ENCODE measurements at regions not wholly inside any gene's neighbourhood (a gene's known extent, or its start where the extent isn't known, plus 50 kb on each side); places are given as distances from the start of the nearest gene placed in this dataset.
A peak's percentile ranks its signal among the peaks of the same experiment; 100 is the strongest.

DNA sequence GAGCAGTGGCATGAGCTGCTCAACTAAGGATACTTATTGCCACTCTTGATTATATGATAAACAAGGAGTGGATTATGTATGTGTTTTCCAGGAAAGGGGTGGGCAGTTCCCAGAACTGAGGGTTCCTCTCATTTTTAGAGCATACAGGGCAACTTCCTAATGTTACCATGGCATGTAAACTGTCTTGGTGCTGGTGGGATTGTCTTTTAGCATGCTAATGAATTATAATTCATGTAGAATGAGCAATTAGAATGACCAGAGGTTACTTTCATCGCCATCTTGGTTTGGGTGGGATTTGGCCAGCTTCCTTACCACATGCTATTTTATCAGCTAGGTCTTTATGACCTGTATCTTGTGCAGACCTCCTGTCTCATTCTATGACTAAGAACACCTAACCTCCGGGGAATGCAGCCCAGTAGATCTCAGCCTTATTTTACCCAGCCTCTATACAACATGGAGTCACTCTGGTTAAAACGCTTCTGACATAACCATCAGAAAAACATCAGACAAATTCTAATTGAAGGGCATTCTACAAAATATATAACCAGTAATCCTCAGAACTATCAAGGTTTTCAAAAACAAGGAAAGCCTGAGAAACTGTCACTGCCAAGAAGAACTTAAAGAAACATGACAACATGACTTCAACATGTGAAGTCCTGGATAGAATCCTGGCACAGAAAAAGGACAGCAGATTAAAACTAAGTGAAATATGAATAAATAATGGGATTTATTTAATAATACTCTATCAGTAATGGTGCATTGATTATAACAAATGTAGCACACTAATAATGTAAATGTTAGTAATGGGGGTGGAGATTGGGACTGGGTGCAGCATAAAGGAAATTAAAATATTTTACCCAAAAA is 365.0 kb downstream of the SEMA3D start:
- DNase-seq (ENCODE audit: extremely low read depth, low read depth, low spot score) = no peak

- DNase-seq (ENCODE audit: extremely low read depth, low read depth, low spot score) = no peak
Observed at GRCh38 chr7:84820481-84820880, 366.4 kb downstream of the SEMA3D start.

GRCh38 chr7:84817016-84817415 is 369.8 kb downstream of the SEMA3D start:
- DNase-seq (ENCODE audit: extremely low read depth, low read depth, low spot score) = no peak

- DNase-seq (ENCODE audit: extremely low read depth, low read depth, low spot score) = no peak
Observed at GRCh38 chr7:84813376-84813775, 373.5 kb downstream of the SEMA3D start.

GRCh38 chr7:84812021-84812420 is 374.8 kb downstream of the SEMA3D start:
- no peak for DNase-seq (ENCODE audit: extremely low read depth, low read depth, low spot score)

GRCh38 chr7:84811362-84811761 is 375.5 kb downstream of the SEMA3D start:
- no peak for DNase-seq (ENCODE audit: extremely low read depth, low read depth, low spot score)

- DNase-seq (ENCODE audit: extremely low read depth, low read depth, low spot score) = no peak
Observed at GRCh38 chr7:84809877-84810276, 377.0 kb downstream of the SEMA3D start.

- no peak for DNase-seq (ENCODE audit: extremely low read depth, low read depth, low spot score)
Observed at GRCh38 chr7:84803979-84804378, 382.9 kb downstream of the SEMA3D start.

DNA sequence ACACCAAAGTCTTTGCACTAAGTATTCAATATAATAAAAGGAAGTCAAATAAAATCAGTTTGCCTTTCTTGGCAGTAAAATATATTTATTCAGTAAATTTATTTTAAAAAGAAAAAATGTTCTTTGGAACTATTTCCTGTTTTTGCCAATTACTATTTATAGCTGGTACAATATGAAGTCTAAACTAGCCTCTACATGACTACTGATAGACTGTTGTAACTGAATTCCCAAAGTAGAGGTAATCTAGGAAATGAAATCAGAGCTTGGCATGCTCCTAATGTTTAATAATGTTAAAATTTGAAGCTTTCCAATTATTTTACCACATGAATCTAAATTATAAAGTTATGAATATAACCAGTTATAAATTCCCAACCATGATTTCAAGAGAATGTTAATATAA is 385.5 kb downstream of the SEMA3D start:
- peak; percentile 14 for DNase-seq (ENCODE audit: extremely low read depth, low read depth, low spot score)

DNA sequence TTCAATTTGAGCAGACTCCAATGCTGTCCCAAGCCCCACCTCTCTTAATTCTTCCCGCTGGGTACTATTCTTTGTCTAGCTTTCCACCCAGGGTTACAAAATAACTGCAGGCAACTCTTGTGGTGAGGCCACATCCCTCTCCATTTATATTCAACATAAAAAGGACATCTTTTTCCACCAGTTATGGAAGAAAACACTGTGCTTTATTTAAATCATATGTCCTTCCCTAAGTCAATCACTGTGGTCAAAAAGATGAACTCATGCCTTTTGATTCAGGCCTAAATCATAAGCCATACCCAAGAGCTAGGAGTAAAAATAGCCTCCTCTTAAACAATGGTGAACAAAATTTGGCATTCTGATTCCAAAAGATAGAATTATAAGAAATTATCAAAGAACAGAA is 386.0 kb downstream of the SEMA3D start:
- peak; percentile 1 for DNase-seq (ENCODE audit: extremely low read depth, low read depth, low spot score)

- no peak for DNase-seq (ENCODE audit: extremely low read depth, low read depth, low spot score)
Observed at GRCh38 chr7:84799106-84799505, 387.8 kb downstream of the SEMA3D start.

DNA sequence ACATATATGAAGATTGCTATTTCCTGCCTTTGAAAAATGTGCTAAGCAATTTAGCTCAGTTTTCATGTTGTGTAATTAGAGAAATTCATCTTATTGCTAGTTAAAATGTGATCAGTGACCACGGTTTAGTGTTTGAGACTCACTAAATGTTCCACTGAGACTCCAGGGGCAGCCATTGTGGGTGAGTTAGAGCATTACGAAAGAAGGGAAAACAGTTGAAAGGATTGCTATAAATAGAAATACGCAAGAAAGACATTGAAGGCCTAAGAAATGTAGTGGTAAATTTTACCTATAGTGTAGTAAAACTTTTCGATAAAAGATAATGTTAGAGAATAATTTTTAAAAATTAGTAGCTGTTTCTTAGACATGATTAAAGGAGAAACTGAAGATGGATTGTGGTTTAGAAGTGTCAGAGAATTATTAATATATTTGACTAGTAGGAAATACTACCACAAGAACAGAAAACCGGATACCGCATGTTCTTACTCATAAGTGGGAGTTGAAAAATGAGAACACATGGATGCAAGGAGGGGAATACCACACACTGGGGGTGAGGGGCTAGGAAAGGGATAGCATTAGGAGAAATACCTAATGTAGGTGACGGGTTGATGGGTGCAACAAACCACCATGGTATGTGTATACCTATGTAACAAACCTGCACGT is 394.5 kb downstream of the SEMA3D start:
- no peak for DNase-seq (ENCODE audit: extremely low read depth, low read depth, low spot score)

DNA sequence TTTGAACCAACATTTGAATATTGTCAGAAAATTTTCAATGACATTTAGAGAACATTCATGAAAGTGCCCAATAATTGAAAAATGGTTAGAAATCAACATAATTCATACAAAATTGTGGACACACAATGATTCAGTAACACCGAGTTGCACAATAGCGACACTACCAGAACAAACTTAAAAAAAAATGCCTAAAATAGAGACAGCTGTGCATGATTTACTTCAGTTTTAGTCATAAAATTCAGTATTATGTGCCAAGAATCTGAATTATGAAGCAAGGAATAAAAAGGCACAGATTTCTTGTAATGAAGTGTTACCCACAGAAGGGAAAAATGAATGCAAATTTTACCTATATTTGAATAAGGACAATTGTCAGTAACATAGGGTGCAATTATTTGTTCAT is 396.0 kb downstream of the SEMA3D start:
- DNase-seq (ENCODE audit: extremely low read depth, low read depth, low spot score) = no peak

DNA sequence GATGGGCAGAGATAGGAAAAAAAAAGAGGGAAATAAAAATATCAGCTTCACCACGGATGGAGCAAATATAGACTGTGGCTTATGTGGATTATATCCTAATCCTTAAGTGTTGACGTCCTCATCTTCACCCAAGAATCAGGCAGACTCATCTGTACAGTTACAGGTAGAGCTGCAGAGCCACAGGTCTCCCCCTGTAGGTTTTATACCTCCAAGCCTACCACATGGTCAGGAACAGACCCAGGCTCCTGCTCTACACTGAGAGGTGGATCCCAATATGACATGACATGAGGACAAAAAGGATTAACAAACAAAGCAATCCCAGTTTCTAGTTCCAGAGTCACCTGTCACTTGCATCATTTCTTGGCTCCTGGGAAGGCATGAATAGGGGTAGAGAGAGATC is 400.8 kb downstream of the SEMA3D start:
- no peak for DNase-seq (ENCODE audit: extremely low read depth, low read depth, low spot score)

GRCh38 chr7:84784450-84784849 is 402.4 kb downstream of the SEMA3D start:
- DNase-seq (ENCODE audit: extremely low read depth, low read depth, low spot score) = no peak

- DNase-seq (ENCODE audit: extremely low read depth, low read depth, low spot score) = no peak
Observed at GRCh38 chr7:84783141-84783778, 403.6 kb downstream of the SEMA3D start.

- DNase-seq (ENCODE audit: extremely low read depth, low read depth, low spot score) = no peak
Observed at GRCh38 chr7:84781838-84782237, 405.0 kb downstream of the SEMA3D start.

GRCh38 chr7:84780158-84781124 is 406.4 kb downstream of the SEMA3D start:
- DNase-seq (ENCODE audit: extremely low read depth, low read depth, low spot score) = no peak

- DNase-seq (ENCODE audit: extremely low read depth, low read depth, low spot score) = no peak
Observed at GRCh38 chr7:84757761-84758160, 429.1 kb downstream of the SEMA3D start.

GRCh38 chr7:84746353-84746752 is 440.5 kb downstream of the SEMA3D start:
- DNase-seq (ENCODE audit: extremely low read depth, low read depth, low spot score) = no peak

DNA sequence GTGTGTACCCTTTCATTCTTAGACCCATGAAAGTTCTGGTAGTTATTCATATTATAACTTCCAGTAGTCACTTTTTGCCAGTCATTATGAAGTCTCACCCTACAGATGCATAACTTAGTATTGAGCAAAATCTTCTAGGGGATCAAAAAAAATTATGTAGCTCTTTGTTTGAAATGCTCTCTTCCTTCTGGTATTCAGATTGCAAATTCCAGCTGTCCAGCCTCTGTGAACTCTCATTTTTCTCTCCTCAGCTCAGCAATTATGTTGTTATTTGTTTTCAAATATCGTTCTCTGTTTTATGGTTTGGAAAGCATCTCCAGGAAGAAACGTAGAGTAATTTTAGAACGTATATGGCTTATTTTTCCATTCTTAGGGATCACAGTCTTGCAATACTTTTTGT is 442.5 kb downstream of the SEMA3D start:
- DNase-seq (ENCODE audit: extremely low read depth, low read depth, low spot score) = no peak
